T-cell (primary cell): ENCODE measurements at regions not wholly inside any gene's neighbourhood (a gene's known extent, or its start where the extent isn't known, plus 50 kb on each side); places are given as distances from the start of the nearest gene placed in this dataset.

Experiments
- ATAC-seq, 4 experiments: fragments of 200-7000 bp in 3 of 4; fragments of 150-1000 bp in 1 of 4; cut with Tn5 transposase; replicated peaks in 1 of 4; 1 replicate in 3 of 4; 2 replicates in 1 of 4; pipeline ENCODE4 v1.10.0; 2021; ENCODE audit warnings: moderate library complexity in 3 of 4, mild to moderate bottlenecking in 2 of 4, moderate number of reproducible peaks in 1 of 4
- CTCF ChIA-PET, 2 donors: fragments of 300-600 bp; sonication (Branson Sonifier 250); formaldehyde crosslinking; loops; one replicate each; lab custom pipeline; 2022; ENCODE audit warnings: antibody characterized with exemption in 2 of 2; lab: Charles Lee
- POLR2A ChIA-PET, 2 donors: fragments of 300-600 bp; sonication (Branson Sonifier 250); formaldehyde crosslinking; loops; one replicate each; lab custom pipeline; 2022; ENCODE audit warnings: antibody characterized with exemption in 2 of 2; lab: Charles Lee
- DNase-seq, 35 experiments: peaks; one replicate each; pipeline versions ENCODE4 v3.0.0 to v3.0.0-alpha.2; 2013 to 2023
- H3K27ac ChIP-seq: one replicate; pipeline ENCODE4 v1.5.1; 2013; ENCODE audit warnings: low read length
- H3K27me3 ChIP-seq, 2 experiments: replicated peaks in 1 of 2; 1 replicate in 1 of 2; 2 replicates in 1 of 2; pipeline versions ENCODE4 v1.6.1 to v1.7.0; 2013; ENCODE audit warnings: low read length in 1 of 2, mixed read lengths in 1 of 2; ENCODE audit not compliant: control insufficient read depth in 2 of 2, insufficient read depth in 2 of 2; ENCODE audit errors: extremely low read depth in 1 of 2
- H3K36me3 ChIP-seq, 2 donors: 1 replicate in 1 of 2; 2 replicates in 1 of 2; pipeline versions ENCODE4 v1.6.1 to v1.7.0; 2013; ENCODE audit warnings: low read length in 1 of 2; ENCODE audit not compliant: control insufficient read depth in 2 of 2, insufficient read depth in 1 of 2; ENCODE audit errors: extremely low read depth in 1 of 2
- H3K4me1 ChIP-seq, 2 experiments: 1 replicate in 1 of 2; 2 replicates in 1 of 2; pipeline versions ENCODE4 v1.6.1 to v1.7.0; 2013; ENCODE audit warnings: low read length in 2 of 2, mixed read lengths in 1 of 2; ENCODE audit not compliant: insufficient read depth in 2 of 2, control insufficient read depth in 1 of 2; ENCODE audit errors: extremely low read depth in 1 of 2
- H3K4me3 ChIP-seq, 2 donors: 1 replicate in 1 of 2; 2 replicates in 1 of 2; pipeline versions ENCODE4 v1.5.1 to v1.7.0; 2013; ENCODE audit warnings: mild to moderate bottlenecking in 2 of 2, low read length in 1 of 2, moderate library complexity in 1 of 2; ENCODE audit not compliant: control insufficient read depth in 1 of 2; ENCODE audit errors: extremely low read depth in 1 of 2
- H3K9me3 ChIP-seq: 2 replicates; pipeline ENCODE4 v1.7.0; 2013
- H3K27ac Mint-ChIP-seq, 2 donors: one replicate each; pipeline ENCODE4 v1.8.0; 2020 to 2021; ENCODE audit warnings: mild to moderate bottlenecking in 2 of 2, mixed read lengths in 2 of 2
- H3K27me3 Mint-ChIP-seq, 2 donors: one replicate each; pipeline ENCODE4 v1.8.0; 2021 to 2022; ENCODE audit warnings: mixed read lengths in 2 of 2
- H3K36me3 Mint-ChIP-seq: one replicate; pipeline ENCODE4 v1.8.0; 2021; ENCODE audit warnings: mixed read lengths
- H3K4me1 Mint-ChIP-seq, 3 donors: one replicate each; pipeline ENCODE4 v1.8.0; 2020 to 2022; ENCODE audit warnings: mixed read lengths in 3 of 3, mild to moderate bottlenecking in 1 of 3
- H3K4me3 Mint-ChIP-seq, 3 donors: one replicate each; pipeline ENCODE4 v1.8.0; 2020 to 2022; ENCODE audit warnings: mild to moderate bottlenecking in 3 of 3, mixed read lengths in 3 of 3, moderate library complexity in 3 of 3
- H3K9me3 Mint-ChIP-seq, 3 donors: one replicate each; pipeline ENCODE4 v1.8.0; 2020 to 2022; ENCODE audit warnings: mixed read lengths in 3 of 3
- WGBS: methylation state at CpG from one replicate; pipeline ENCODE4 v1.1.5; 2013; ENCODE audit warnings: missing lambda C conversion rate; ENCODE audit not compliant: insufficient coverage; 5-methylcytosine and 5-hydroxymethylcytosine counted together

DNA sequence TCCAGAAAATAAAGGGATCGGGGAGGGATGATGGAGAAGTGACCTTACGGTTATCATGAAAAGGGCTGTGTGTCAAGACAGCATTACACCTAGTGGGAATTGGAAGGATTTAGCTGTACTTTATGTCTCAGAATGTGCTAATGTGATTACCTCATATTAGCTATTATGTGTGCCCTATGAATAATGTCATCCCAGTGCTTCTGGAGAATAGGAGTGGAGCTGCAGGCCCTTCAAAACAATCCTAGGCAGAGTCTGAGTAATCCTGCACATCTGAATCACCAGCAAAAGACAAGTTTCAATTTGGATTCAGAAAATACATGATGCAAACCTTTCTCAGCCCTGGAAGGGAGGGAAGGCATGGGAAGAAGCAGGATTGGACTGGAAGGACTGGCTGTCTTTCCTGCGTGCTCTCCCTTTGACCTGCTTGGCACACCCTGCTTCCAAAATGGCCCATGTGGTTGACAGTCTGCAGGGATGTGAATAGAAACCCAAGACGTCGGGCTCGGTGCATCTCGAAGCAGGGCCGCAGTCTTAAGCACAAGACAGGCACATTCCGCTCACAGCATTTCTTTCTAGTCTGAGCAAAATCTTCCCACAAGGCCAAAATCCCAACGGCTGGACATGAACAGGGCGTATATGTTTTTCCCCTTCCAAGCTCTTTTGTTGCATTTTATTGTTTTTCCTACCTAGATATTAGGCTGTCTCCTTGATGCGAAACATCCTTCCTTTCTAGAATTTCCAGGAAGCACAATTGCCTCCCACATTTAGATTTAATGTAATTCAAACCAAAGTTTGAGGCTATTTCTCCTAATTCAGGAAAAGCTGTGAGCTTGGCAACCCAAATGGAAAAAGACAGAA, 54.3 kb upstream of the TARBP1 start:
- ATAC-seq (no peak), DNase-seq (no peak)
- H3K9me3 Mint-ChIP-seq: no peaks in the 10 kb centered on the region
- H3K27me3 ChIP-seq: peaks cover 0 to 9% of the 10 kb centered on the region in 2 experiments
- H3K4me3 ChIP-seq: no peak overlapping the region
- peaks cover 0 to 4% (median 0%) of the 10 kb centered on the region in 3 donors for H3K4me1 Mint-ChIP-seq
- no peak overlapping the region for H3K27ac Mint-ChIP-seq
- no peaks in the 10 kb centered on the region for H3K36me3 ChIP-seq
- H3K27ac ChIP-seq: no peak overlapping the region
- H3K36me3 Mint-ChIP-seq: no peaks in the 10 kb centered on the region
- CTCF ChIA-PET: no interaction called here
- peaks cover 6 to 7% of the 10 kb centered on the region in 2 donors for H3K27me3 Mint-ChIP-seq
- no peaks in the 10 kb centered on the region for H3K4me1 ChIP-seq
- POLR2A ChIA-PET: interaction anchor here in 1 of 2 donors (0.5 kb wide), 1 partner anchor 13 kb away, joined by 3 read pairs; no protein-coding TSS in a partner anchor
- H3K9me3 ChIP-seq: no peaks in the 10 kb centered on the region
- no peak overlapping the region for H3K4me3 Mint-ChIP-seq
- WGBS: 95% methylated on average over 10 of the region's 12 CpGs

DNA sequence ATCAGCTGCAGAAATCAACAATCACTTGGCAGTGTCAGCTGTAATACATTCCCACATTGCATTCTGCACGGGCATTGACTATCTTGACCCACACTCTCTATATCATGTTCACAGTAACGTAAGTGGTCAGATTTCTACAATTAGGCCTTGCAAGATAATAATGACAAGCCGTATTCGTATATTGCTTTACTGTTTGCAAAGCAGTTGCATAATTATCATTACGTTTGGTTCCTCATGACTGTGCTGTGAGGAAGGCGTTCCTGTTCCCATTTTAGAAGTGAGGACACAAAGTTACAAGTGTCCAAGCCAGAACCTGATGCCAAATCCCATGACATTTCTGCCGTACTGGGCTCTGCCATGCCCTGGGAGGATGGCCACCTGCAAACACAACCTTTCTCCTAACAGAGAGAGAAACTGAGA, 53.5 kb upstream of the TARBP1 start:
- no peaks in the 10 kb centered on the region for H3K36me3 Mint-ChIP-seq
- ChIA-PET CTCF (no interaction called here), POLR2A (interaction anchor here in 1 of 2 donors (0.5 kb wide), 1 partner anchor 12 kb away, joined by 3 read pairs; no protein-coding TSS in a partner anchor)
- H3K4me3 Mint-ChIP-seq: no peak overlapping the region
- DNase-seq (no peak), ATAC-seq (no peak)
- Histone ChIP-seq H3K4me3 (no peak overlapping the region), H3K36me3 (no peaks in the 10 kb centered on the region), H3K9me3 (no peaks in the 10 kb centered on the region), H3K4me1 (no peaks in the 10 kb centered on the region), H3K27me3 (peaks cover 0 to 9% of the 10 kb centered on the region in 2 experiments), H3K27ac (no peak overlapping the region)
- no peaks in the 10 kb centered on the region for H3K9me3 Mint-ChIP-seq
- H3K4me1 Mint-ChIP-seq: peaks cover 0 to 4% (median 0%) of the 10 kb centered on the region in 3 donors
- H3K27ac Mint-ChIP-seq: no peak overlapping the region
- peaks cover 6 to 7% of the 10 kb centered on the region in 2 donors for H3K27me3 Mint-ChIP-seq
- 85% methylated on average over 7 of the region's 7 CpGs for WGBS

DNA sequence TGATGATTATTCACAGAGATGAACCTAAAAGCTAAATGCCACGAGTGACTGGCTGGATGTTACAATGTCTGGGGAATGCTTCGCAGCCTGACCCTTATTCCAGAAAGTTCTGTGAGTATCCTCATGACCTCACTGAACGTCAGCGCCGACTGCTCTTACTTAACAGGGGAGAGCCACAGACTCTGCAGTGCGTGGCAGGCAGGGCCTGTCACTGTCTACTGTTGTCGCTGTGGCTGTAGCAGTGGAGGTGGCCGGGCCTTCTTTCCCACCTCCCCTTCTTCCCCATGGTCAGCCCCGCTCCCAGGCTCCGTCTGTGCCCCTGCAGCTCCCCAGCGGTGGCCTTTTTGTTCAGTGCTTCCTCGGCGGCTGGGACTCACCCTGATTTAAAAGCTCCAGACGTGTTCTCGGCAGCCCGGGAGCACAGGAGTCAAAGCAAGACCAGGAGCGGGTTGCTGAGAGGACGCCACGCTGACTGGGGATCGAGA, 52.2 kb upstream of the TARBP1 start:
- Mint-ChIP-seq H3K27me3 (peaks cover 6 to 10% of the 10 kb centered on the region in 2 donors), H3K27ac (no peak overlapping the region), H3K9me3 (no peaks in the 10 kb centered on the region), H3K4me3 (no peak overlapping the region), H3K4me1 (peaks cover 0 to 4% (median 0%) of the 10 kb centered on the region in 3 donors), H3K36me3 (no peaks in the 10 kb centered on the region)
- H3K27me3 ChIP-seq: peaks cover 0 to 9% of the 10 kb centered on the region in 2 experiments
- H3K4me3 ChIP-seq: no peak overlapping the region
- POLR2A ChIA-PET: interaction anchor here in 1 of 2 donors (0.6 kb wide), 1 partner anchor 187 kb away, joined by 3 read pairs; no protein-coding TSS in a partner anchor
- no peaks in the 10 kb centered on the region for H3K4me1 ChIP-seq
- WGBS: 81% methylated on average over 14 of the region's 20 CpGs
- H3K27ac ChIP-seq: no peak overlapping the region
- DNase-seq (no peak), ATAC-seq (no peak)
- CTCF ChIA-PET: no interaction called here
- H3K36me3 ChIP-seq: no peaks in the 10 kb centered on the region
- no peaks in the 10 kb centered on the region for H3K9me3 ChIP-seq

GRCh38 chr1:234530672-234531071, 51.7 kb upstream of the TARBP1 start:
- Mint-ChIP-seq H3K9me3 (no peaks in the 10 kb centered on the region), H3K36me3 (no peaks in the 10 kb centered on the region), H3K4me1 (peaks cover 0 to 4% (median 0%) of the 10 kb centered on the region in 3 donors), H3K27ac (no peak overlapping the region), H3K4me3 (no peak overlapping the region), H3K27me3 (peaks cover 6 to 10% of the 10 kb centered on the region in 2 donors)
- DNase-seq (no peak), ATAC-seq (no peak)
- H3K4me1 ChIP-seq: no peaks in the 10 kb centered on the region
- H3K9me3 ChIP-seq: no peaks in the 10 kb centered on the region
- CTCF ChIA-PET: no interaction called here
- no peak overlapping the region for H3K27ac ChIP-seq
- POLR2A ChIA-PET: interaction anchor here in 1 of 2 donors (0.6 kb wide), 1 partner anchor 187 kb away, joined by 3 read pairs; no protein-coding TSS in a partner anchor
- 94% methylated on average over 5 of the region's 11 CpGs for WGBS
- H3K27me3 ChIP-seq: peaks cover 0 to 7% of the 10 kb centered on the region in 2 experiments
- no peak overlapping the region for H3K4me3 ChIP-seq
- no peaks in the 10 kb centered on the region for H3K36me3 ChIP-seq

GRCh38 chr1:234529950-234530237, 50.9 kb upstream of the TARBP1 start:
- no peaks in the 10 kb centered on the region for H3K9me3 ChIP-seq
- Mint-ChIP-seq H3K9me3 (no peaks in the 10 kb centered on the region), H3K4me1 (peaks cover 0 to 10% (median 6%) of the 10 kb centered on the region in 3 donors), H3K27me3 (peaks cover 10% of the 10 kb centered on the region in 2 donors), H3K4me3 (no peak overlapping the region), H3K36me3 (no peaks in the 10 kb centered on the region), H3K27ac (no peak overlapping the region)
- no peaks in the 10 kb centered on the region for H3K36me3 ChIP-seq
- no peak overlapping the region for H3K27ac ChIP-seq
- no peaks in the 10 kb centered on the region for H3K4me1 ChIP-seq
- DNase-seq (no peak), ATAC-seq (no peak)
- no peak overlapping the region for H3K4me3 ChIP-seq
- CTCF ChIA-PET: no interaction called here
- POLR2A ChIA-PET: interaction anchor here (0.6 to 0.7 kb wide), 3 partner anchors 26 to 443 kb away, joined by 4 to 6 read pairs (median 4); no protein-coding TSS in a partner anchor
- WGBS: 67% methylated on average over 2 of the region's 2 CpGs
- H3K27me3 ChIP-seq: peaks cover 0 to 6% of the 10 kb centered on the region in 2 experiments

DNA sequence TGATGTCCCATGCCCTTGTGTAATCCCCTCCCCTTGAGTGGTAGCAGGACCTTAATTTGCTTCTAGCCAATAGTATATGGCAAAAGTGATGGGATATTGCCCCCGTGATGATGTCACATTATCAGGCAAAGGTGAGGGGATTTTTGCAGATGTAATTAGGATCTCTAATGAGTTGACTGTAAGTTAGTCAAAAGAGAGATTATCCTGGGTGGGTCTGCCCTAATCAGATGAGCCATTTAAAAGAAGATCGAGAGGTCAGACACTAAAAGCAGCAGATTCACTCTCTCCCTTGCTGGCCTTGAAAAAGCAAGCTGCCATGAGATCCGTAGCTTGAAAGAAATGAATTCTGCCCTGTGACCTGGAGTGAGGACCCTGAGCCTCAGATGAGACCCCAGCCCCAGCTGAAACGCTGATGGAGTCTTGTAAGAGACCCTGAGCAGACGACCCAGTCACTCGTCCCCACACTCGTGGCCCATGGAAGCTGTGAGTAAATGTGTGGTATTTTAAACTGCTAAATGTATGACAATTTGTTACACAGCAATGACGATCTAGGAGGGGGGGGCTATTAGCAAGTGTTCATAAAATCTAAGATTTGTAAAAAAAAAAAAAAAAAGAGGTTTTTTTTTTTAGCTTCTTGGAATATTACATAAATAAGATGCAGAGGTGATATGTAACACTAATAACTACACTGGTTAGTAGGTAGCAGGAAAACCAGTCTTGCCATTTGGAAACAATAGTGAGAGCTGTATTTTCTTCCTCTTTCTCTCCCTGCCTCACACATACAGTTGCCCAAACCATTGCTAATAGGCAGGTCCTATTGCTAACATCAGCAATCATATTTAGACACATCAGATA, 50.3 kb upstream of the TARBP1 start:
- H3K27ac ChIP-seq: no peak overlapping the region
- no peaks in the 10 kb centered on the region for H3K36me3 ChIP-seq
- peaks cover 0 to 10% (median 6%) of the 10 kb centered on the region in 3 donors for H3K4me1 Mint-ChIP-seq
- ChIA-PET CTCF (interaction anchor here in 1 of 2 donors (1.2 kb wide), 1 partner anchor 195 kb away, joined by 3 read pairs; no protein-coding TSS in a partner anchor), POLR2A (interaction anchor here (0.5 to 0.7 kb wide), 5 partner anchors 14 to 552 kb away, joined by 3 to 9 read pairs (median 4); no protein-coding TSS in a partner anchor)
- no peak overlapping the region for H3K4me3 Mint-ChIP-seq
- H3K9me3 Mint-ChIP-seq: no peaks in the 10 kb centered on the region
- H3K4me3 ChIP-seq: no peak overlapping the region
- H3K27ac Mint-ChIP-seq: no peak overlapping the region
- 75% methylated on average over 3 of the region's 8 CpGs for WGBS
- H3K36me3 Mint-ChIP-seq: no peaks in the 10 kb centered on the region
- ATAC-seq: no peak
- H3K4me1 ChIP-seq: no peaks in the 10 kb centered on the region
- DNase-seq: no peak
- H3K27me3 ChIP-seq: peaks cover 0 to 6% of the 10 kb centered on the region in 2 experiments
- H3K9me3 ChIP-seq: no peaks in the 10 kb centered on the region
- H3K27me3 Mint-ChIP-seq: peaks cover 10% of the 10 kb centered on the region in 2 donors
